ENCODE measurements at regions not wholly inside any gene's neighbourhood (a gene's known extent, or its start where the extent isn't known, plus 50 kb on each side); places are given as distances from the start of the nearest gene placed in this dataset.

- Histone ChIP-seq H2AFZ (no peak overlapping the region), H3K27ac (no peak overlapping the region), H3K9me3 (ENCODE audit: insufficient read depth, low read depth) (no peaks in the 10 kb centered on the region), H3K4me1 (replicated peaks; ENCODE audit: insufficient read depth) (no peaks in the 10 kb centered on the region), H3K27me3 (ENCODE audit: insufficient read depth, low read depth) (no peaks in the 10 kb centered on the region), H4K20me1 (ENCODE audit: insufficient read depth) (no peaks in the 10 kb centered on the region), H3K4me2 (no peak overlapping the region), H3F3A (ENCODE audit: insufficient read depth, low read depth) (no peaks in the 10 kb centered on the region), H3K4me3 (no peak overlapping the region), H3K79me2 (ENCODE audit: low read depth) (no peaks in the 10 kb centered on the region), H3K9me2 (ENCODE audit: insufficient read depth) (no peaks in the 10 kb centered on the region), H3K36me3 (ENCODE audit: low read depth) (no peaks in the 10 kb centered on the region)
- intact Hi-C loops (cut with micrococcal nuclease; ENCODE audit: unreplicated experiment), result no loop called here
- DNase-seq, result no peak
- CTCF ChIA-PET, result no interaction called here
- BruUV-seq (replicated peaks), result no TSS peak
- TF ChIP-seq, protein P1, sequence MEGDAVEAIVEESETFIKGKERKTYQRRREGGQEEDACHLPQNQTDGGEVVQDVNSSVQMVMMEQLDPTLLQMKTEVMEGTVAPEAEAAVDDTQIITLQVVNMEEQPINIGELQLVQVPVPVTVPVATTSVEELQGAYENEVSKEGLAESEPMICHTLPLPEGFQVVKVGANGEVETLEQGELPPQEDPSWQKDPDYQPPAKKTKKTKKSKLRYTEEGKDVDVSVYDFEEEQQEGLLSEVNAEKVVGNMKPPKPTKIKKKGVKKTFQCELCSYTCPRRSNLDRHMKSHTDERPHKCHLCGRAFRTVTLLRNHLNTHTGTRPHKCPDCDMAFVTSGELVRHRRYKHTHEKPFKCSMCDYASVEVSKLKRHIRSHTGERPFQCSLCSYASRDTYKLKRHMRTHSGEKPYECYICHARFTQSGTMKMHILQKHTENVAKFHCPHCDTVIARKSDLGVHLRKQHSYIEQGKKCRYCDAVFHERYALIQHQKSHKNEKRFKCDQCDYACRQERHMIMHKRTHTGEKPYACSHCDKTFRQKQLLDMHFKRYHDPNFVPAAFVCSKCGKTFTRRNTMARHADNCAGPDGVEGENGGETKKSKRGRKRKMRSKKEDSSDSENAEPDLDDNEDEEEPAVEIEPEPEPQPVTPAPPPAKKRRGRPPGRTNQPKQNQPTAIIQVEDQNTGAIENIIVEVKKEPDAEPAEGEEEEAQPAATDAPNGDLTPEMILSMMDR (conservative IDR thresholded peaks at IDR 0.05), result no peak
- no peak for TF ChIP-seq EZH2 (IDR thresholded peaks at IDR 0.05; ENCODE audit: low read depth)
- POLR2A ChIA-PET (ENCODE audit: unreplicated experiment), result no interaction called here
Measured at GRCh38 chr3:168489301-168489700, 393.6 kb upstream of the GOLIM4 start.

GRCh38 chr3:168485936-168486335 is 390.2 kb upstream of the GOLIM4 start:
- no TSS peak for BruUV-seq (replicated peaks)
- H3K4me2 ChIP-seq, result no peak overlapping the region
- no peak overlapping the region for H3K27ac ChIP-seq
- no peak overlapping the region for H3K4me3 ChIP-seq
- TF ChIP-seq, protein P1 (conservative IDR thresholded peaks at IDR 0.05), result no peak
- TF ChIP-seq EZH2 (IDR thresholded peaks at IDR 0.05; ENCODE audit: low read depth), result no peak
- no peaks in the 10 kb centered on the region for H4K20me1 ChIP-seq (ENCODE audit: insufficient read depth)
- no peak for DNase-seq
- no peak overlapping the region for H2AFZ ChIP-seq
- ChIA-PET POLR2A (ENCODE audit: unreplicated experiment) (no interaction called here), CTCF (no interaction called here)
- H3K79me2 ChIP-seq (ENCODE audit: low read depth), result no peaks in the 10 kb centered on the region
- H3K9me2 ChIP-seq (ENCODE audit: insufficient read depth), result no peaks in the 10 kb centered on the region
- no peaks in the 10 kb centered on the region for H3K36me3 ChIP-seq (ENCODE audit: low read depth)
- intact Hi-C loops (cut with micrococcal nuclease; ENCODE audit: unreplicated experiment), result no loop called here
- no peaks in the 10 kb centered on the region for H3K27me3 ChIP-seq (ENCODE audit: insufficient read depth, low read depth)
- no peaks in the 10 kb centered on the region for H3K4me1 ChIP-seq (replicated peaks; ENCODE audit: insufficient read depth)
- no peaks in the 10 kb centered on the region for H3K9me3 ChIP-seq (ENCODE audit: insufficient read depth, low read depth)
- H3F3A ChIP-seq (ENCODE audit: insufficient read depth, low read depth), result no peaks in the 10 kb centered on the region

DNA sequence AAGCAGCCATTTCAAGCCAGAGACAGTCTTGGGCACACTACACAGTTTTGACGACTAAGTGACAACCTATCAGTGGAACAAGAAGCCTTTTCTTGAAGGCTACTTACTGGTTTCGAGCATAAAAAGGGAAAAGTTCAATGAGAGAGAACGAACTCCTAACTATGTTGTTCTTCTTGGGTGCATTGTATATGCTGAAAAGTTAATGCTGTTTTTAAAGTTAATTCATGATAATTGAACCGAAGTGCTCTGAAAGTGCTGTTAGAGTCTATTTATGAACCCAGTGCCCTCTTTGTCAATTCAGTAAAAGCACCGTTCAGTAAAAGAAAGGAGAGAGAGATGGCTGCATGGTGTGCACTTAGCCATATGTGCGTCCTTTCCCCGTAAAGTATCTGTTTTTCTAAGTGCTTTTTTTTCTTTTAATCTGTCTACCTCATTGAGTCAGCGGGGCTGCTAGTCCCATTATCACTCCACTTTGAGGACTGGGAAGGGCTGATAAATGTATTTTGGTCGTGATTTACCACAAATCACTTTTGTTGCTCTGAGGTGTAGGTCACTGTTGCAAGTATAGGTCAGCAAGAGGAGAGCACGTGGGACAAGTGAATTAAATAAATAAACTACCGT is 380.7 kb upstream of the GOLIM4 start:
- intact Hi-C loops (cut with micrococcal nuclease; ENCODE audit: unreplicated experiment), result no loop called here
- BruUV-seq (replicated peaks), result no TSS peak
- H3K4me1 ChIP-seq (replicated peaks; ENCODE audit: insufficient read depth), result no peaks in the 10 kb centered on the region
- ChIA-PET CTCF (no interaction called here), POLR2A (ENCODE audit: unreplicated experiment) (no interaction called here)
- peak overlapping the region; percentile 73 for H2AFZ ChIP-seq
- H3K27me3 ChIP-seq (ENCODE audit: insufficient read depth, low read depth), result no peaks in the 10 kb centered on the region
- H3K4me3 ChIP-seq, result no peak overlapping the region
- no peak for TF ChIP-seq EZH2 (IDR thresholded peaks at IDR 0.05; ENCODE audit: low read depth)
- TF ChIP-seq, protein P1 (conservative IDR thresholded peaks at IDR 0.05), result no peak
- H3K9me2 ChIP-seq (ENCODE audit: insufficient read depth), result no peaks in the 10 kb centered on the region
- no peaks in the 10 kb centered on the region for H3K36me3 ChIP-seq (ENCODE audit: low read depth)
- H4K20me1 ChIP-seq (ENCODE audit: insufficient read depth), result no peaks in the 10 kb centered on the region
- H3K27ac ChIP-seq, result no peak overlapping the region
- H3K9me3 ChIP-seq (ENCODE audit: insufficient read depth, low read depth), result no peaks in the 10 kb centered on the region
- no peak for DNase-seq
- H3K4me2 ChIP-seq, result no peak overlapping the region
- no peaks in the 10 kb centered on the region for H3K79me2 ChIP-seq (ENCODE audit: low read depth)
- no peaks in the 10 kb centered on the region for H3F3A ChIP-seq (ENCODE audit: insufficient read depth, low read depth)

All from PC-9 (cell line).